Neural cell (in vitro differentiated cells): ENCODE measurements at regions not wholly inside any gene's neighbourhood (a gene's known extent, or its start where the extent isn't known, plus 50 kb on each side); places are given as distances from the start of the nearest gene placed in this dataset.

Source experiments
- CTCF ChIP-seq: fragments of 450-650 bp; IDR thresholded peaks from 2 replicates; pipeline ENCODE4 v1.5.1; 2014; ENCODE audit warnings: antibody characterized with exemption, mild to moderate bottlenecking, moderate library complexity; ENCODE audit not compliant: poor library complexity, severe bottlenecking
- EP300 ChIP-seq: fragments of 450-650 bp; conservative IDR thresholded peaks from 2 replicates; pipeline ENCODE4 v1.6.1; 2014; ENCODE audit warnings: antibody characterized with exemption, mild to moderate bottlenecking, moderate library complexity; ENCODE audit not compliant: poor library complexity, severe bottlenecking
- REST ChIP-seq: IDR thresholded peaks from 2 replicates; pipeline ENCODE4 v1.6.1; 2012; ENCODE audit warnings: borderline replicate concordance
- TAF1 ChIP-seq: IDR thresholded peaks from 2 replicates; pipeline ENCODE4 v1.6.1; 2012; ENCODE audit warnings: low read depth

- no peak for TF ChIP-seq CTCF
- TF ChIP-seq EP300, result no peak
- TF ChIP-seq REST, result no peak
- no peak for TF ChIP-seq TAF1
Measured at GRCh38 chr18:59961070-59961469, 61.3 kb downstream of the PMAIP1 start.
